Esophagus muscularis mucosa (tissue), 4 donors: ENCODE measurements at regions not wholly inside any gene's neighbourhood (a gene's known extent, or its start where the extent isn't known, plus 50 kb on each side); places are given as distances from the start of the nearest gene placed in this dataset.

Experiments used
- DNase-seq: peaks from one replicate; pipeline ENCODE4 v3.0.0-alpha.2; 2017; ENCODE audit errors: extremely low spot score
- H3K27ac ChIP-seq, 4 donors: fragments of 200-600 bp; sonication (generic); replicated peaks in 1 of 4; 1 replicate in 3 of 4; 2 replicates in 1 of 4; pipeline ENCODE4 v1.5.1; 2016 to 2019; ENCODE audit warnings: mild to moderate bottlenecking in 1 of 4
- H3K27me3 ChIP-seq, 4 donors: fragments of 200-600 bp; sonication (generic); one replicate each; pipeline versions ENCODE4 v1.5.1 to v1.6.0; 2016 to 2019
- H3K36me3 ChIP-seq, 4 donors: fragments of 200-600 bp; sonication (generic); one replicate each; pipeline ENCODE4 v1.5.1; 2016 to 2019
- H3K4me1 ChIP-seq, 4 donors: fragments of 200-600 bp; sonication (generic); one replicate each; pipeline ENCODE4 v1.5.1; 2016 to 2019
- H3K4me3 ChIP-seq, 4 donors: fragments of 200-600 bp; sonication (generic); 1 replicate in 2 of 4; 2 replicates in 2 of 4; pipeline ENCODE4 v1.5.1; 2016 to 2019; ENCODE audit warnings: mild to moderate bottlenecking in 4 of 4, moderate library complexity in 1 of 4
- H3K9me3 ChIP-seq, 4 donors: fragments of 200-600 bp; sonication (generic); 1 replicate in 3 of 4; 2 replicates in 1 of 4; pipeline ENCODE4 v1.5.1; 2016 to 2019
- CTCF ChIP-seq, 3 experiments: fragments of 200-600 bp in 2 of 3; fragments of 450-650 bp in 1 of 3; sonication (generic) in 2 of 3; IDR thresholded peaks; one replicate each; pipeline ENCODE4 v1.5.1; 2017 to 2019; ENCODE audit warnings: antibody characterized with exemption in 3 of 3, mild to moderate bottlenecking in 2 of 3, moderate library complexity in 1 of 3
- EP300 ChIP-seq: sonication (generic); formaldehyde crosslinking; IDR thresholded peaks from one replicate; pipeline ENCODE4 v1.6.1; 2017; ENCODE audit warnings: antibody characterized with exemption
- POLR2A ChIP-seq: fragments of 450-650 bp; IDR thresholded peaks from one replicate; pipeline ENCODE4 v1.6.1; 2017; ENCODE audit warnings: antibody characterized with exemption, moderate library complexity, mild to moderate bottlenecking, low read depth
- POLR2AphosphoS5 ChIP-seq, 2 donors: sonication (generic); formaldehyde crosslinking; IDR thresholded peaks; one replicate each; pipeline ENCODE4 v1.6.1; 2017; ENCODE audit warnings: antibody characterized with exemption in 2 of 2
- WGBS: methylation state at CpG from one replicate; pipeline ENCODE4 v1.1.5; 2018; 5-methylcytosine and 5-hydroxymethylcytosine counted together
- intact Hi-C: fragments of 100-400 bp; cut with DNase I; formaldehyde crosslinking; loops from one replicate; pipeline ENCODE4 v1.15.1; 2023

DNA sequence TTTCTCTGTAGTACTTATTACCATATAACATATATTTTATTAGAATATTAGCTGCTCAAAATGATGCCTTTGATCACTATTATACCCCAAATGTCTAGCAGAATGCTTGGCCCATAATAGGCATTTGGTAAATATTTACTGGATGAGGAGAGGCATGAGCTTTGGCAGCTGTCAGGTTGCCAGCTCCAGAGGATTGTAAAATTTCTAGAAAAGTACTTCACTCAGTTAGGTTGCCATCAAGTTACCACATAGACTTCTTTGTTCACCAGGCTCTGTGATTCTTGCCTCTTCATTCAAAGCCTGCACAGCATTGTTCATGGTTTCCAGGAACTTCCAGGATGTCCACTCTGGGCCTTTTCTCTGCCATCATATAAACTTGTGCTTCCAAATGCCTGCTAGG lies 582.8 kb downstream of the PDCD6IP start:
- no peak overlapping the region for H3K27ac ChIP-seq
- no peaks in the 10 kb centered on the region for H3K9me3 ChIP-seq
- no peaks in the 10 kb centered on the region for H3K4me1 ChIP-seq
- intact Hi-C loops = no loop called here
- no peaks in the 10 kb centered on the region for H3K36me3 ChIP-seq
- no peak overlapping the region for H3K4me3 ChIP-seq
- no peak for DNase-seq
- no peak for TF ChIP-seq POLR2A
- TF ChIP-seq POLR2AphosphoS5 (IDR thresholded peaks at IDR 0.05) = no peak
- no peak for TF ChIP-seq CTCF (IDR thresholded peaks at IDR 0.05)
- TF ChIP-seq EP300 = no peak
- no peaks in the 10 kb centered on the region for H3K27me3 ChIP-seq

DNA sequence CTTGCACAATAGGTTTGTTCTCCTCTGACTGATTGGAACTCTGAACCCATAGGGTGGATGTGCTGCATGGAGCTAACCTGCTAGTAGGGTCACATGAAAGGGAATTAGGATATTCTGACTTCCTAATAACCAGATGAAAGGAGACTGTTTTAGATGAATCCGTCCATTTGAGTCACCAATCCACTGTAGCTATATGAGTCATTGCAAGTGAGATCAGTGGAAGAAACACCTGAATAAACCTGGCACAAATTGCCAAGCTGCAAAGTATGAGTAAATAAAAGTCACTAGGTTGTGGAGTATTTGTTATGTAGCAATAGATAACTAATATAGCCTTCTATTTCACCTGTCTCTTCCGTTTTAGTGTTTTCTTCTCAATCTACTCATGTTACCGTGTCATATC lies 584.4 kb downstream of the PDCD6IP start:
- H3K27ac ChIP-seq = no peak overlapping the region
- DNase-seq = no peak
- H3K4me1 ChIP-seq = peaks cover 0 to 7% (median 1%) of the 10 kb centered on the region in 4 donors
- TF ChIP-seq POLR2A (no peak), EP300 (no peak), POLR2AphosphoS5 (IDR thresholded peaks at IDR 0.05) (no peak), CTCF (IDR thresholded peaks at IDR 0.05) (no peak)
- intact Hi-C loops = no loop called here
- H3K27me3 ChIP-seq = no peaks in the 10 kb centered on the region
- WGBS = 80% methylated on average over 3 of the region's 3 CpGs
- H3K9me3 ChIP-seq = no peaks in the 10 kb centered on the region
- no peaks in the 10 kb centered on the region for H3K36me3 ChIP-seq
- no peak overlapping the region for H3K4me3 ChIP-seq

- no peak for TF ChIP-seq POLR2A
- no peak for TF ChIP-seq EP300
- TF ChIP-seq POLR2AphosphoS5 (IDR thresholded peaks at IDR 0.05) = no peak
- no peak for TF ChIP-seq CTCF (IDR thresholded peaks at IDR 0.05)
- H3K4me3 ChIP-seq = no peak overlapping the region
- no peak for DNase-seq
- H3K36me3 ChIP-seq = no peaks in the 10 kb centered on the region
- H3K9me3 ChIP-seq = no peaks in the 10 kb centered on the region
- no peaks in the 10 kb centered on the region for H3K27me3 ChIP-seq
- H3K27ac ChIP-seq = no peak overlapping the region
- H3K4me1 ChIP-seq = peaks cover 0 to 12% (median 3%) of the 10 kb centered on the region in 4 donors
- intact Hi-C loops = no loop called here
Observed at GRCh38 chr3:34386309-34386708, 587.9 kb downstream of the PDCD6IP start.

DNA sequence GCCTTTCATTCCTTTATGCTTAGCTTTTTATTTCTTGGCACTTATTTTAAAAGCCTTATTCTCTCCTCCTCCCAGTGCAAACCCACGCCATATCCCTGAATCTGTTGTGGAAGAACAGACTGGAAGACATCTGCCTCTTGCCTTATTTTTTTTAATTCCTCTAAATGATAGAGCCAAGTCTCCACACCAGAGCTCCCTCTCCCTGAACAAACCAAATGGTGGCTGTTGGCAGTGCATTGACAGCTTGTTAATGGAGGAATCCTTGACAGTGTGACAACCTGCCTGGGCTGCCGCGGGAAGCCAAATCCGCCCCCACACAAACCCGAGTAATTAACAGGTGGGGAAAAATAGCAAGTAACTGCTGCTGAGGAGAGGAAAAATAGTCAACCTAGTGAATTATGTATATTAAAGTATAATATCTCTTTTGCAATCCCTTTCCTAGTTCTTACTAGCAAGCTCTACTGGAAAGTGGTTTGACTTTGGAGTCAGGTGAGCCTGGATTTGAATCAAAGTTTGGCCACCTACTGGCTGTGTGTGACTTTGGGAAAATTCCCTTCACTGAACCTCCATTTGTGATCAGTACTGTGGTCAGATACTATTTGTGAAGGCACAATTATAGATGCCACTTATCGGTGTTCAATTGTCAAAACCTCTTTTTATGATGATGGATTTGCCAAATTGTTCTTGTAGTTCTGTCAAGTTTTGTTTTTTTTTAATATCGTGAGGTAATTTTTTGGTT lies 589.6 kb downstream of the PDCD6IP start:
- intact Hi-C loops = no loop called here
- 40% methylated on average over 7 of the region's 7 CpGs for WGBS
- TF ChIP-seq CTCF (IDR thresholded peaks at IDR 0.05) (peak; percentile 20 to 34 (median 28)), EP300 (no peak)

DNA sequence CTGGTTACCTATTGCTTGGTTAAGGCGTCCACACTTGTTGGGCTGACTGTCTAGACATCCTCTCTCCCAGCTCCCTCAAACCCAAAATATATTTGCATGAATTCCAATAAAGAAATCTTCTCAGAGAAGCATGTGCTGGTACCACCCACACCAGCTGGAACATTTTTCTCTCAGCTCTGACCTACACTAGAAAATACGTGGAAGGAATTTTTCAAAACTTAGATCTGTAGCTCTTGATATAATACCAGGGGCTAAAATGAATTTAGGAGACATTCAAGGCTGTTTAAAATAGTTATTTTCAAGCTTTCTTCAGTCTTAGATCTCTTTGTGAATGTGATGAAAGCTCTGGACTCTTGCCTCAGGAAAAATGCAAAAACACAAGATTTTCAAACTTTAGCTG lies 590.4 kb downstream of the PDCD6IP start:
- no peaks in the 10 kb centered on the region for H3K27me3 ChIP-seq
- TF ChIP-seq EP300 = no peak
- TF ChIP-seq POLR2AphosphoS5 (IDR thresholded peaks at IDR 0.05) = no peak
- no peak for TF ChIP-seq CTCF (IDR thresholded peaks at IDR 0.05)
- TF ChIP-seq POLR2A = no peak
- WGBS = 52% methylated on average over 2 of the region's 2 CpGs
- H3K4me1 ChIP-seq = peaks cover 0 to 12% (median 3%) of the 10 kb centered on the region in 4 donors
- DNase-seq = no peak
- no peak overlapping the region for H3K27ac ChIP-seq
- no peaks in the 10 kb centered on the region for H3K36me3 ChIP-seq
- intact Hi-C loops = no loop called here
- no peak overlapping the region for H3K4me3 ChIP-seq
- H3K9me3 ChIP-seq = peaks cover 0 to 5% (median 0%) of the 10 kb centered on the region in 4 donors

More for the DNA sequence above, 589.6 kb downstream of the PDCD6IP start:
- no peak overlapping the region for H3K4me3 ChIP-seq
- no peak overlapping the region for H3K27ac ChIP-seq
- H3K9me3 ChIP-seq = no peaks in the 10 kb centered on the region
- DNase-seq = no peak
- peaks cover 0 to 12% (median 3%) of the 10 kb centered on the region in 4 donors for H3K4me1 ChIP-seq
- no peaks in the 10 kb centered on the region for H3K27me3 ChIP-seq
- H3K36me3 ChIP-seq = no peaks in the 10 kb centered on the region
